GM12878 (cell line): ENCODE measurements at regions not wholly inside any gene's neighbourhood (a gene's known extent, or its start where the extent isn't known, plus 50 kb on each side); places are given as distances from the start of the nearest gene placed in this dataset.

ENCODE experiments used
- BHLHE40 ChIP-seq, 2 experiments: fragments of 450-650 bp in 1 of 2; IDR thresholded peaks; 2 replicates each; pipeline ENCODE4 v1.6.1; 2011 to 2017; ENCODE audit warnings: low read depth in 2 of 2, borderline replicate concordance in 1 of 2, improper control_type of control experiment in 1 of 2, low read length in 1 of 2, mild to moderate bottlenecking in 1 of 2
- CREB1 ChIP-seq: IDR thresholded peaks from 2 replicates; pipeline ENCODE4 v1.6.1; 2012; ENCODE audit warnings: low read depth, mild to moderate bottlenecking, inconsistent platforms
- E2F8 ChIP-seq: fragments of 450-650 bp; IDR thresholded peaks from 2 replicates; pipeline ENCODE4 v1.6.1; 2018; ENCODE audit warnings: mild to moderate bottlenecking, low read depth, moderate library complexity; ENCODE audit not compliant: partially characterized antibody
- FOXK2 ChIP-seq: fragments of 450-650 bp; IDR thresholded peaks from 2 replicates; pipeline ENCODE4 v1.6.1; 2017; ENCODE audit warnings: mild to moderate bottlenecking, moderate library complexity
- IKZF2 ChIP-seq, 2 experiments: fragments of 450-650 bp; IDR thresholded peaks; 2 replicates each; pipeline ENCODE4 v1.6.1; 2017; ENCODE audit warnings: mild to moderate bottlenecking in 2 of 2, moderate library complexity in 2 of 2
- RELB ChIP-seq: fragments of 450-650 bp; IDR thresholded peaks from 2 replicates; pipeline ENCODE4 v1.6.1; 2017; ENCODE audit warnings: low read depth, mild to moderate bottlenecking, moderate library complexity
- SP1 ChIP-seq: IDR thresholded peaks from one replicate; pipeline ENCODE4 v1.6.1; 2011; ENCODE audit warnings: low read depth, low read length
- SPI1 ChIP-seq: IDR thresholded peaks from 2 replicates; pipeline ENCODE4 v1.6.1; 2011; ENCODE audit warnings: low read depth, mild to moderate bottlenecking, low read length, moderate library complexity, borderline replicate concordance; ENCODE audit not compliant: insufficient read depth
- SUPT20H ChIP-seq: IDR thresholded peaks from 2 replicates; pipeline ENCODE4 v1.6.1; 2011; ENCODE audit warnings: low read depth, mild to moderate bottlenecking, low read length, moderate library complexity, borderline replicate concordance; ENCODE audit not compliant: control insufficient read depth
- ZNF24 ChIP-seq: fragments of 450-650 bp; IDR thresholded peaks from 2 replicates; pipeline ENCODE4 v1.6.1; 2017; ENCODE audit warnings: antibody characterized with exemption, mild to moderate bottlenecking
- ZNF274 ChIP-seq: IDR thresholded peaks from one replicate; pipeline ENCODE4 v1.8.0; 2011; ENCODE audit not compliant: insufficient read length, insufficient read depth

GRCh38 chr10:47107007-47107747, 192.8 kb upstream of the GDF10 start (continued):
- TF ChIP-seq E2F8 (no peak), IKZF2 (IDR thresholded peaks at IDR 0.05) (no peak), ZNF274 (no peak), SUPT20H (no peak), SP1 (no peak), CREB1 (no peak), FOXK2 (no peak), RELB (no peak), BHLHE40 (IDR thresholded peaks at IDR 0.05; ENCODE audit: borderline replicate concordance in 1 of 2, low read depth in 2 of 2, low read length in 1 of 2) (no peak), ZNF24 (no peak), SPI1 (no peak)
- TF ChIP-seq, all 136 proteins: peak for 0
